ENCODE measurements at regions not wholly inside any gene's neighbourhood (a gene's known extent, or its start where the extent isn't known, plus 50 kb on each side); places are given as distances from the start of the nearest gene placed in this dataset.

DNA sequence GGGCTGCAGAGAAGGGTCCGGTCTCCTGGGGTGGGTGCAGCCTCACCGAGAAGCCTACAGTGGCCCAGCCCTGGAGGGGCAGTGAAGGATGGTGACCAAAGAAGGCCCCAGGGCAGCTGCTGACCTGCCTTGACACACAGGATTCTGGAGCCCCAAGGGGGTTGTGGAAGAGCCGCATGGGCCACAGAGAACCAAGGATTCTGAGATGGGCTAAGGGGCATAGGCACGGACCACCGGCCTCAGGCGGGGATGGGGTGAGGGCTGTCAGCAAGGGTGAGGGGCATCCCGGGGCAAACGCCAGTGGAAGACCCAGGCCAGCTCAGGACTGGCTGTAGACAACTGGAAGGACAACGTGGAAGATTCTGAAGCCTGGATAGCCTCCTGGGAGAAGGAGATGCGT lies 151.6 kb downstream of the TEX29 start:
- TF ChIP-seq, protein P1, sequence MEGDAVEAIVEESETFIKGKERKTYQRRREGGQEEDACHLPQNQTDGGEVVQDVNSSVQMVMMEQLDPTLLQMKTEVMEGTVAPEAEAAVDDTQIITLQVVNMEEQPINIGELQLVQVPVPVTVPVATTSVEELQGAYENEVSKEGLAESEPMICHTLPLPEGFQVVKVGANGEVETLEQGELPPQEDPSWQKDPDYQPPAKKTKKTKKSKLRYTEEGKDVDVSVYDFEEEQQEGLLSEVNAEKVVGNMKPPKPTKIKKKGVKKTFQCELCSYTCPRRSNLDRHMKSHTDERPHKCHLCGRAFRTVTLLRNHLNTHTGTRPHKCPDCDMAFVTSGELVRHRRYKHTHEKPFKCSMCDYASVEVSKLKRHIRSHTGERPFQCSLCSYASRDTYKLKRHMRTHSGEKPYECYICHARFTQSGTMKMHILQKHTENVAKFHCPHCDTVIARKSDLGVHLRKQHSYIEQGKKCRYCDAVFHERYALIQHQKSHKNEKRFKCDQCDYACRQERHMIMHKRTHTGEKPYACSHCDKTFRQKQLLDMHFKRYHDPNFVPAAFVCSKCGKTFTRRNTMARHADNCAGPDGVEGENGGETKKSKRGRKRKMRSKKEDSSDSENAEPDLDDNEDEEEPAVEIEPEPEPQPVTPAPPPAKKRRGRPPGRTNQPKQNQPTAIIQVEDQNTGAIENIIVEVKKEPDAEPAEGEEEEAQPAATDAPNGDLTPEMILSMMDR (IDR thresholded peaks at IDR 0.05), result no peak
- TF ChIP-seq POLR2A (IDR thresholded peaks at IDR 0.05), result no peak
- TF ChIP-seq EP300 (IDR thresholded peaks at IDR 0.05), result no peak

Data from ovary (tissue), 3 donors.